ENCODE measurements at regions not wholly inside any gene's neighbourhood (a gene's known extent, or its start where the extent isn't known, plus 50 kb on each side); places are given as distances from the start of the nearest gene placed in this dataset.

GRCh38 chr5:159438092-159438491, 107.8 kb upstream of the IL12B start:
- no peak for TF ChIP-seq EZH2 (IDR thresholded peaks at IDR 0.05; ENCODE audit: insufficient read depth, poor library complexity, severe bottlenecking)
- TF ChIP-seq EZH2phosphoT487 (IDR thresholded peaks at IDR 0.05; ENCODE audit: insufficient read depth, low read depth) = no peak

Measured in GM23248 (cell line).